Ishikawa (cell line): ENCODE measurements at regions not wholly inside any gene's neighbourhood (a gene's known extent, or its start where the extent isn't known, plus 50 kb on each side); places are given as distances from the start of the nearest gene placed in this dataset.

Source experiments
- CEBPB ChIP-seq: IDR thresholded peaks from 2 replicates; pipeline ENCODE4 v1.6.1; 2012
- CREB1 ChIP-seq: IDR thresholded peaks from 2 replicates; pipeline ENCODE4 v1.6.1; 2012; ENCODE audit warnings: low read depth
- EGR1 ChIP-seq: IDR thresholded peaks from 2 replicates; pipeline ENCODE4 v1.6.1; 2012
- EP300 ChIP-seq: IDR thresholded peaks from 2 replicates; pipeline ENCODE4 v1.6.1; 2012; ENCODE audit warnings: borderline replicate concordance
- FOXM1 ChIP-seq: IDR thresholded peaks from 2 replicates; pipeline ENCODE4 v1.6.1; 2012; ENCODE audit warnings: low read depth, borderline replicate concordance
- MAX ChIP-seq: IDR thresholded peaks from 2 replicates; pipeline ENCODE4 v1.6.1; 2012
- NFIC ChIP-seq: IDR thresholded peaks from 2 replicates; pipeline ENCODE4 v1.6.1; 2012
- RAD21 ChIP-seq: IDR thresholded peaks from 2 replicates; pipeline ENCODE4 v1.6.1; 2012; ENCODE audit warnings: low read depth
- REST ChIP-seq: IDR thresholded peaks from 2 replicates; pipeline ENCODE4 v1.6.1; 2012; ENCODE audit warnings: low read depth, mild to moderate bottlenecking
- TAF1 ChIP-seq: IDR thresholded peaks from 2 replicates; pipeline ENCODE4 v1.6.1; 2012; ENCODE audit warnings: low read depth, mild to moderate bottlenecking
- TCF12 ChIP-seq: IDR thresholded peaks from 2 replicates; pipeline ENCODE4 v1.6.1; 2012; ENCODE audit warnings: low read depth
- TEAD4 ChIP-seq: IDR thresholded peaks from 2 replicates; pipeline ENCODE4 v1.6.1; 2012
- YY1 ChIP-seq: IDR thresholded peaks from 2 replicates; pipeline ENCODE4 v1.6.1; 2012; ENCODE audit warnings: low read depth
- ZBTB7A ChIP-seq: IDR thresholded peaks from 2 replicates; pipeline ENCODE4 v1.6.1; 2012; ENCODE audit warnings: low read depth

GRCh38 chr2:186209532-186209931 lies 276.5 kb upstream of the ZC3H15 start:
- TF ChIP-seq FOXM1 (no peak), TAF1 (no peak), EGR1 (no peak), REST (no peak), TCF12 (no peak), TEAD4 (no peak), NFIC (no peak), MAX (no peak), RAD21 (no peak), EP300 (no peak), CREB1 (no peak), ZBTB7A (no peak), CEBPB (no peak), YY1 (no peak)
